DOHH2 (cell line): ENCODE measurements at regions not wholly inside any gene's neighbourhood (a gene's known extent, or its start where the extent isn't known, plus 50 kb on each side); places are given as distances from the start of the nearest gene placed in this dataset.

ENCODE experiments used
- CTCF ChIP-seq: fragments of 200-600 bp; sonication (generic); IDR thresholded peaks from one replicate; pipeline ENCODE4 v1.5.1; 2014; ENCODE audit warnings: antibody characterized with exemption, mild to moderate bottlenecking, low read depth, low read length; ENCODE audit not compliant: poor library complexity, severe bottlenecking
- EZH2phosphoT487 ChIP-seq: fragments of 200-600 bp; sonication (generic); IDR thresholded peaks from 2 replicates; pipeline ENCODE4 v1.6.1; 2017; ENCODE audit warnings: borderline replicate concordance, mild to moderate bottlenecking, antibody characterized with exemption, low read length, moderate library complexity, mixed read lengths

DNA sequence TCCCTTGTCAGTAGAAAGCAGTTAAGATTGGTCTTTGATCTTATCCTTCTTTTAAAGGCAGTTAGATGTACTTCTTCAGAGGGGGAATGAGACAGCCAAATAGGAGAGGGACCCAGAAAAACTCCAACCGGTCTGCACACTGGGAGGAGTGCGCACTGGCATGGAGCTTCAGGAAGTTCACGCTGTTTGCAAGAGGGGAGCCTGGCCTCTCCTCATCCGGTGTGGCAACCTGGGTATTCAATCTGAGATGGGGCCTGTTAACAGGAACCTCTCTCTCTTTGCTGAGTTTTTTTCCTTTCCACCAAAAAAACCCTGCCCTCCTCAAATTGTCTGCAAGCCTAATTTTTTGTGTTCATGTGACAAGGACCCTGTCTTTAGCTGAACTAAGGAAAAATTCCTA lies 162.5 kb upstream of the OLIG3 start:
- no peak for TF ChIP-seq EZH2phosphoT487
- TF ChIP-seq CTCF, result no peak
